A172 (cell line): ENCODE measurements at regions not wholly inside any gene's neighbourhood (a gene's known extent, or its start where the extent isn't known, plus 50 kb on each side); places are given as distances from the start of the nearest gene placed in this dataset.

Experiments
- DNase-seq: peaks from one replicate; pipeline ENCODE4 v3.0.0-alpha.2; 2015; ENCODE audit warnings: low spot score

- no peak for DNase-seq
Measured at GRCh38 chr11:76298255-76298654, 82.7 kb downstream of the THAP12 start.

GRCh38 chr11:76296731-76297542, 84.0 kb downstream of the THAP12 start:
- DNase-seq, result no peak

GRCh38 chr11:76293189-76293631, 86.9 kb upstream of the WNT11 start:
- no peak for DNase-seq

GRCh38 chr11:76292583-76293188, 86.4 kb upstream of the WNT11 start:
- DNase-seq, result no peak

- peak; percentile 31 for DNase-seq
Measured at GRCh38 chr11:76291576-76292526, 85.5 kb upstream of the WNT11 start.

- DNase-seq, result no peak
Measured at GRCh38 chr11:76288166-76288980, 82.1 kb upstream of the WNT11 start.

GRCh38 chr11:76287227-76287626, 80.9 kb upstream of the WNT11 start:
- DNase-seq, result no peak

GRCh38 chr11:76285397-76286104, 79.2 kb upstream of the WNT11 start:
- DNase-seq, result no peak

- no peak for DNase-seq
Measured at GRCh38 chr11:76284161-76284560, 77.9 kb upstream of the WNT11 start.

GRCh38 chr11:76282811-76283595, 76.7 kb upstream of the WNT11 start:
- DNase-seq, result no peak

- no peak for DNase-seq
Measured at GRCh38 chr11:76282172-76282571, 75.9 kb upstream of the WNT11 start.

- DNase-seq, result no peak
Measured at GRCh38 chr11:76281558-76281906, 75.2 kb upstream of the WNT11 start.

- no peak for DNase-seq
Measured at GRCh38 chr11:76280882-76281557, 74.7 kb upstream of the WNT11 start.

GRCh38 chr11:76280151-76280881, 74.0 kb upstream of the WNT11 start:
- DNase-seq, result no peak

- DNase-seq, result no peak
Measured at GRCh38 chr11:76279646-76280045, 73.3 kb upstream of the WNT11 start.

GRCh38 chr11:76279038-76279437, 72.7 kb upstream of the WNT11 start:
- no peak for DNase-seq

GRCh38 chr11:76278526-76278925, 72.2 kb upstream of the WNT11 start:
- no peak for DNase-seq

- no peak for DNase-seq
Measured at GRCh38 chr11:76277298-76278175, 71.2 kb upstream of the WNT11 start.
